ENCODE measurements at regions not wholly inside any gene's neighbourhood (a gene's known extent, or its start where the extent isn't known, plus 50 kb on each side); places are given as distances from the start of the nearest gene placed in this dataset.

GRCh38 chr13:91086936-91087716 is 260.4 kb upstream of the MIR17HG start:
- Histone ChIP-seq H3K9ac (ENCODE audit: low read length in 5 of 5) (no peak overlapping the region), H3K27ac (ENCODE audit: low read depth, low read length) (no peak overlapping the region), H3K36me3 (ENCODE audit: control insufficient read depth in 5 of 5, insufficient read depth in 5 of 5, low read length in 5 of 5) (no peaks in the 10 kb centered on the region), H3K4me3 (ENCODE audit: low read depth in 1 of 5, low read length in 5 of 5) (no peak overlapping the region), H3K9me3 (ENCODE audit: control insufficient read depth in 5 of 5, low read length in 5 of 5) (no peaks in the 10 kb centered on the region), H3K4me1 (ENCODE audit: control insufficient read depth in 5 of 5, insufficient read depth in 5 of 5, low read length in 5 of 5) (peaks cover 0 to 8% (median 0%) of the 10 kb centered on the region in 5 donors), H3K27me3 (ENCODE audit: control insufficient read depth in 5 of 5, insufficient read depth in 4 of 5, low read length in 5 of 5) (no peaks in the 10 kb centered on the region)

GRCh38 chr13:91097269-91097668 is 250.2 kb upstream of the MIR17HG start:
- Histone ChIP-seq H3K4me1 (ENCODE audit: control insufficient read depth in 5 of 5, insufficient read depth in 5 of 5, low read length in 5 of 5) (no peaks in the 10 kb centered on the region), H3K27me3 (ENCODE audit: control insufficient read depth in 5 of 5, insufficient read depth in 4 of 5, low read length in 5 of 5) (no peaks in the 10 kb centered on the region), H3K27ac (ENCODE audit: low read depth, low read length) (no peak overlapping the region), H3K4me3 (ENCODE audit: low read depth in 1 of 5, low read length in 5 of 5) (no peak overlapping the region), H3K9me3 (ENCODE audit: control insufficient read depth in 5 of 5, low read length in 5 of 5) (no peaks in the 10 kb centered on the region), H3K9ac (ENCODE audit: low read length in 5 of 5) (no peak overlapping the region), H3K36me3 (ENCODE audit: control insufficient read depth in 5 of 5, insufficient read depth in 5 of 5, low read length in 5 of 5) (no peaks in the 10 kb centered on the region)

GRCh38 chr13:91099877-91100276 is 247.6 kb upstream of the MIR17HG start:
- Histone ChIP-seq H3K4me1 (ENCODE audit: control insufficient read depth in 5 of 5, insufficient read depth in 5 of 5, low read length in 5 of 5) (no peaks in the 10 kb centered on the region), H3K9ac (ENCODE audit: low read length in 5 of 5) (no peak overlapping the region), H3K27ac (ENCODE audit: low read depth, low read length) (no peak overlapping the region), H3K9me3 (ENCODE audit: control insufficient read depth in 5 of 5, low read length in 5 of 5) (no peaks in the 10 kb centered on the region), H3K4me3 (ENCODE audit: low read depth in 1 of 5, low read length in 5 of 5) (no peak overlapping the region), H3K27me3 (ENCODE audit: control insufficient read depth in 5 of 5, insufficient read depth in 4 of 5, low read length in 5 of 5) (no peaks in the 10 kb centered on the region), H3K36me3 (ENCODE audit: control insufficient read depth in 5 of 5, insufficient read depth in 5 of 5, low read length in 5 of 5) (no peaks in the 10 kb centered on the region)

GRCh38 chr13:91100944-91101343 is 246.5 kb upstream of the MIR17HG start:
- Histone ChIP-seq H3K9me3 (ENCODE audit: control insufficient read depth in 5 of 5, low read length in 5 of 5) (no peaks in the 10 kb centered on the region), H3K4me1 (ENCODE audit: control insufficient read depth in 5 of 5, insufficient read depth in 5 of 5, low read length in 5 of 5) (no peaks in the 10 kb centered on the region), H3K27ac (ENCODE audit: low read depth, low read length) (no peak overlapping the region), H3K9ac (ENCODE audit: low read length in 5 of 5) (no peak overlapping the region), H3K36me3 (ENCODE audit: control insufficient read depth in 5 of 5, insufficient read depth in 5 of 5, low read length in 5 of 5) (no peaks in the 10 kb centered on the region), H3K4me3 (ENCODE audit: low read depth in 1 of 5, low read length in 5 of 5) (no peak overlapping the region), H3K27me3 (ENCODE audit: control insufficient read depth in 5 of 5, insufficient read depth in 4 of 5, low read length in 5 of 5) (no peaks in the 10 kb centered on the region)

- H3K9me3 ChIP-seq (ENCODE audit: control insufficient read depth in 5 of 5, low read length in 5 of 5) = no peaks in the 10 kb centered on the region
- no peak overlapping the region for H3K27ac ChIP-seq (ENCODE audit: low read depth, low read length)
- H3K4me1 ChIP-seq (ENCODE audit: control insufficient read depth in 5 of 5, insufficient read depth in 5 of 5, low read length in 5 of 5) = no peaks in the 10 kb centered on the region
- H3K36me3 ChIP-seq (ENCODE audit: control insufficient read depth in 5 of 5, insufficient read depth in 5 of 5, low read length in 5 of 5) = no peaks in the 10 kb centered on the region
- no peaks in the 10 kb centered on the region for H3K27me3 ChIP-seq (ENCODE audit: control insufficient read depth in 5 of 5, insufficient read depth in 4 of 5, low read length in 5 of 5)
- no peak overlapping the region for H3K4me3 ChIP-seq (ENCODE audit: low read depth in 1 of 5, low read length in 5 of 5)
- no peak overlapping the region for H3K9ac ChIP-seq (ENCODE audit: low read length in 5 of 5)
These were observed 246.1 kb upstream of the MIR17HG start for GRCh38 chr13:91101381-91101780.

GRCh38 chr13:91105270-91105669 is 242.2 kb upstream of the MIR17HG start:
- no peaks in the 10 kb centered on the region for H3K36me3 ChIP-seq (ENCODE audit: control insufficient read depth in 5 of 5, insufficient read depth in 5 of 5, low read length in 5 of 5)
- H3K4me3 ChIP-seq (ENCODE audit: low read depth in 1 of 5, low read length in 5 of 5) = no peak overlapping the region
- no peaks in the 10 kb centered on the region for H3K27me3 ChIP-seq (ENCODE audit: control insufficient read depth in 5 of 5, insufficient read depth in 4 of 5, low read length in 5 of 5)
- H3K4me1 ChIP-seq (ENCODE audit: control insufficient read depth in 5 of 5, insufficient read depth in 5 of 5, low read length in 5 of 5) = peaks cover 0 to 3% (median 0%) of the 10 kb centered on the region in 5 donors
- no peak overlapping the region for H3K27ac ChIP-seq (ENCODE audit: low read depth, low read length)
- H3K9ac ChIP-seq (ENCODE audit: low read length in 5 of 5) = no peak overlapping the region
- H3K9me3 ChIP-seq (ENCODE audit: control insufficient read depth in 5 of 5, low read length in 5 of 5) = no peaks in the 10 kb centered on the region

- Histone ChIP-seq H3K9ac (ENCODE audit: low read length in 5 of 5) (no peak overlapping the region), H3K9me3 (ENCODE audit: control insufficient read depth in 5 of 5, low read length in 5 of 5) (no peaks in the 10 kb centered on the region), H3K27ac (ENCODE audit: low read depth, low read length) (no peak overlapping the region), H3K4me1 (ENCODE audit: control insufficient read depth in 5 of 5, insufficient read depth in 5 of 5, low read length in 5 of 5) (peaks cover 0 to 3% (median 0%) of the 10 kb centered on the region in 5 donors), H3K27me3 (ENCODE audit: control insufficient read depth in 5 of 5, insufficient read depth in 4 of 5, low read length in 5 of 5) (no peaks in the 10 kb centered on the region), H3K36me3 (ENCODE audit: control insufficient read depth in 5 of 5, insufficient read depth in 5 of 5, low read length in 5 of 5) (no peaks in the 10 kb centered on the region), H3K4me3 (ENCODE audit: low read depth in 1 of 5, low read length in 5 of 5) (no peak overlapping the region)
These were observed 240.9 kb upstream of the MIR17HG start for GRCh38 chr13:91106565-91106964.

GRCh38 chr13:91108315-91108714 is 239.2 kb upstream of the MIR17HG start:
- Histone ChIP-seq H3K36me3 (ENCODE audit: control insufficient read depth in 5 of 5, insufficient read depth in 5 of 5, low read length in 5 of 5) (no peaks in the 10 kb centered on the region), H3K9me3 (ENCODE audit: control insufficient read depth in 5 of 5, low read length in 5 of 5) (no peaks in the 10 kb centered on the region), H3K4me1 (ENCODE audit: control insufficient read depth in 5 of 5, insufficient read depth in 5 of 5, low read length in 5 of 5) (peaks cover 0 to 3% (median 0%) of the 10 kb centered on the region in 5 donors), H3K27me3 (ENCODE audit: control insufficient read depth in 5 of 5, insufficient read depth in 4 of 5, low read length in 5 of 5) (no peaks in the 10 kb centered on the region), H3K27ac (ENCODE audit: low read depth, low read length) (no peak overlapping the region), H3K4me3 (ENCODE audit: low read depth in 1 of 5, low read length in 5 of 5) (no peak overlapping the region), H3K9ac (ENCODE audit: low read length in 5 of 5) (peak overlapping the region in 1 of 5 donors; percentile 30)

- Histone ChIP-seq H3K27ac (ENCODE audit: low read depth, low read length) (no peak overlapping the region), H3K4me3 (ENCODE audit: low read depth in 1 of 5, low read length in 5 of 5) (no peak overlapping the region), H3K9me3 (ENCODE audit: control insufficient read depth in 5 of 5, low read length in 5 of 5) (no peaks in the 10 kb centered on the region), H3K4me1 (ENCODE audit: control insufficient read depth in 5 of 5, insufficient read depth in 5 of 5, low read length in 5 of 5) (peaks cover 0 to 3% (median 0%) of the 10 kb centered on the region in 5 donors), H3K27me3 (ENCODE audit: control insufficient read depth in 5 of 5, insufficient read depth in 4 of 5, low read length in 5 of 5) (no peaks in the 10 kb centered on the region), H3K9ac (ENCODE audit: low read length in 5 of 5) (no peak overlapping the region), H3K36me3 (ENCODE audit: control insufficient read depth in 5 of 5, insufficient read depth in 5 of 5, low read length in 5 of 5) (no peaks in the 10 kb centered on the region)
These were observed 235.8 kb upstream of the MIR17HG start for GRCh38 chr13:91111476-91112200.

GRCh38 chr13:91112201-91112923 is 235.1 kb upstream of the MIR17HG start:
- H3K27ac ChIP-seq (ENCODE audit: low read depth, low read length) = no peak overlapping the region
- H3K27me3 ChIP-seq (ENCODE audit: control insufficient read depth in 5 of 5, insufficient read depth in 4 of 5, low read length in 5 of 5) = no peaks in the 10 kb centered on the region
- no peaks in the 10 kb centered on the region for H3K9me3 ChIP-seq (ENCODE audit: control insufficient read depth in 5 of 5, low read length in 5 of 5)
- H3K4me3 ChIP-seq (ENCODE audit: low read depth in 1 of 5, low read length in 5 of 5) = no peak overlapping the region
- H3K4me1 ChIP-seq (ENCODE audit: control insufficient read depth in 5 of 5, insufficient read depth in 5 of 5, low read length in 5 of 5) = peaks cover 0 to 3% (median 0%) of the 10 kb centered on the region in 5 donors
- H3K9ac ChIP-seq (ENCODE audit: low read length in 5 of 5) = no peak overlapping the region
- no peaks in the 10 kb centered on the region for H3K36me3 ChIP-seq (ENCODE audit: control insufficient read depth in 5 of 5, insufficient read depth in 5 of 5, low read length in 5 of 5)

Measured in subcutaneous abdominal adipose tissue (tissue), 5 donors.